GM23248 (cell line): ENCODE measurements at regions not wholly inside any gene's neighbourhood (a gene's known extent, or its start where the extent isn't known, plus 50 kb on each side); places are given as distances from the start of the nearest gene placed in this dataset.
"Not testable (repeated sequence)": the region's sequence is repeated elsewhere in the genome, so short reads cannot be mapped to it uniquely, and the experiment has no call there.

Source experiments
- EZH2 ChIP-seq: fragments of 200-600 bp; sonication (generic); IDR thresholded peaks from 2 replicates; pipeline ENCODE4 v1.6.1; 2018; ENCODE audit warnings: antibody characterized with exemption, mild to moderate bottlenecking; ENCODE audit not compliant: insufficient read depth, poor library complexity, severe bottlenecking
- EZH2phosphoT487 ChIP-seq: fragments of 200-600 bp; sonication (generic); IDR thresholded peaks from 2 replicates; pipeline ENCODE4 v1.6.1; 2018; ENCODE audit warnings: antibody characterized with exemption, moderate library complexity, mild to moderate bottlenecking, low read depth; ENCODE audit not compliant: insufficient read depth

DNA sequence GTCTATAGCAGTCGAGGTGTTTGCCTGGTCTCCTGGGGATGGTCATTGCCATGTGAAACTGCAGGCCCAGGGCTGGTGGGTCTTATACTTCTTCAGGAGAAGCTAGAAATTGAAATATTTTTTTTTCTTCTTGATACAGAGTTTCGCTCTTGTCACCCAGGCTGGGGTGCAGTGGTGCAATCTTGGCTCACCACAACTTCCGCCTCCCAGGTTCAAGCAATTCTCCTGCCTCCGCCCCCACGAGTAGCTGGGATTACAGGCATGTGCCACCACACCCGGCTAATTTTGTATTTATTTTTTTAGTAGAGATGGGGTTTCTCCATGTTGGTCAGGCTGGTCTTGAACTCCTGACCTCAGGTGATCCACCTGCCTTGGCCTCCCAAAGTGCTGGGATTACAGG is 75.6 kb upstream of the MTHFD1L start:
- TF ChIP-seq EZH2, EZH2phosphoT487: not testable (repeated sequence)
